Hepatocyte (in vitro differentiated cells): ENCODE measurements at regions not wholly inside any gene's neighbourhood (a gene's known extent, or its start where the extent isn't known, plus 50 kb on each side); places are given as distances from the start of the nearest gene placed in this dataset.
"Not testable (repeated sequence)": the region's sequence is repeated elsewhere in the genome, so short reads cannot be mapped to it uniquely, and the experiment has no call there.

Source experiments
- CTCF ChIP-seq: fragments of 200-600 bp; sonication (generic); IDR thresholded peaks from 2 replicates; pipeline ENCODE4 v1.5.1; 2016; ENCODE audit warnings: antibody characterized with exemption, mild to moderate bottlenecking; ENCODE audit not compliant: poor library complexity
- EZH2 ChIP-seq: fragments of 200-600 bp; sonication (generic); IDR thresholded peaks from 2 replicates; pipeline ENCODE4 v1.6.1; 2016; ENCODE audit warnings: antibody characterized with exemption, mild to moderate bottlenecking, borderline replicate concordance
- EZH2phosphoT487 ChIP-seq: fragments of 200-600 bp; sonication (generic); IDR thresholded peaks from one replicate; pipeline ENCODE4 v1.6.1; 2018; ENCODE audit warnings: antibody characterized with exemption, mild to moderate bottlenecking, low read depth, moderate library complexity; ENCODE audit not compliant: unreplicated experiment, severe bottlenecking

DNA sequence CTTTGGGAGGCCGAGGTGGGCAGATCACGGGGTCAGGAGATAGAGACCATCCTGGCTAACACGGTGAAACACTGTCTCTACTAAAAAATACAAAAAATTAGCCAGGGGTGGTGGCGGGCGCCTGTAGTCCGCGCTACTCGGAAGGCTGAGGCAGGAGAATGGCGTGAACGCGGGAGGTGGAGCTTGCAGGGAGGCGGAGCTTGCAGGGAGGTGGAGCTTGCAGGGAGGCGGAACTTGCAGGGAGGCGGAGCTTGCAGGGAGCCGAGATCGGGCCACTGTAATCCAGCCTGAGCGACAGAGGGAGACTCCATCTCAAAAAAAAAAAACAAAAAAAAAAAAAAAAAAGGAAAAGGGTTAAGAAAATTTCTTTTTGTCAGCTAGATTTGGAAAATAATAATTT lies 842.8 kb upstream of the COBL start:
- not testable (repeated sequence) for TF ChIP-seq CTCF, EZH2phosphoT487, EZH2
